ENCODE measurements at regions not wholly inside any gene's neighbourhood (a gene's known extent, or its start where the extent isn't known, plus 50 kb on each side); places are given as distances from the start of the nearest gene placed in this dataset.

DNA sequence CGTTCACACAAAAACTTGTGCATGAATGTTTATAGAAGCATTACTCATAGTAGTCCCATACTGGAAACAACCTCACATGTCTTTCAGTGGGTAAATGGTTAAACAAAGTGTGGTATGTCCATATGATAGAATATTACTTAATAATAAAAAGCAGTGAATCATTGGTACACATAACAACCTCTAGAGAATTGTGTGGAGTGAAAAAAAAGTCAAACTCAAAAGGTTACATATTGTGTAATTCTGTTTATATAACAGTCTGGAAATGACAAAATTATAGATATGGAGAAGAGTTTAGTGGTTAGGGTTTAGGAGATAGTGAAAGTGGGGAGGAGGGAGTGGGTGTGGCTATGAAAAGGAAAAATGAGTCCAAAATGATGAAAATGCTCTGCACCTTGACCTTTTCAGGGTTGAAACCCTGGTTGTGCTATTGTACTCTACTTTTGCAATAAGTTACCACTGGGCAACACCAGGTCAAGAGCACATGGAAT is 243.4 kb upstream of the DDI1 start:
- TF ChIP-seq CTCF (conservative IDR thresholded peaks at IDR 0.05 in 1 of 2, IDR thresholded peaks at IDR 0.05 in 1 of 2; ENCODE audit: low read depth in 1 of 2, low read length in 2 of 2), result no peak
- no peak for TF ChIP-seq EZH2 (IDR thresholded peaks at IDR 0.05; ENCODE audit: low read length, missing control alignments)
